Fibroblast of pulmonary artery (primary cell): ENCODE measurements at regions not wholly inside any gene's neighbourhood (a gene's known extent, or its start where the extent isn't known, plus 50 kb on each side); places are given as distances from the start of the nearest gene placed in this dataset.

Experiments
- DNase-seq: peaks from one replicate; pipeline ENCODE4 v3.0.0-alpha.2; 2010; ENCODE audit warnings: low read depth
- H3K4me3 ChIP-seq: replicated peaks from 2 replicates; pipeline ENCODE4 v1.5.1; 2011; ENCODE audit warnings: low read depth, mild to moderate bottlenecking, control low read depth, low read length, moderate library complexity
- CTCF ChIP-seq: IDR thresholded peaks from 2 replicates; pipeline ENCODE4 v1.5.1; 2011; ENCODE audit warnings: mild to moderate bottlenecking, control low read depth, low read length, inconsistent platforms; ENCODE audit errors: missing control alignments

- no peak overlapping the region for H3K4me3 ChIP-seq
- no peak for TF ChIP-seq CTCF
- DNase-seq = no peak
These were observed 330.5 kb upstream of the ZFHX3 start for GRCh38 chr16:73378471-73378870.

GRCh38 chr16:73371584-73372319 is 323.8 kb upstream of the ZFHX3 start:
- TF ChIP-seq CTCF = no peak
- H3K4me3 ChIP-seq = no peak overlapping the region
- DNase-seq = no peak

GRCh38 chr16:73369851-73370250 is 321.9 kb upstream of the ZFHX3 start:
- no peak for DNase-seq
- H3K4me3 ChIP-seq = no peak overlapping the region
- no peak for TF ChIP-seq CTCF

- DNase-seq = no peak
- TF ChIP-seq CTCF = no peak
- H3K4me3 ChIP-seq = no peak overlapping the region
These were observed 320.8 kb upstream of the ZFHX3 start for GRCh38 chr16:73368715-73369114.

GRCh38 chr16:73365016-73365551 is 317.2 kb upstream of the ZFHX3 start:
- peak; percentile 13 for DNase-seq
- H3K4me3 ChIP-seq = no peak overlapping the region
- TF ChIP-seq CTCF = no peak

- no peak overlapping the region for H3K4me3 ChIP-seq
- DNase-seq = no peak
- TF ChIP-seq CTCF = no peak
These were observed 316.5 kb upstream of the ZFHX3 start for GRCh38 chr16:73364413-73364812.

- DNase-seq = no peak
- H3K4me3 ChIP-seq = no peak overlapping the region
- no peak for TF ChIP-seq CTCF
These were observed 313.1 kb upstream of the ZFHX3 start for GRCh38 chr16:73361061-73361460.
